ENCODE measurements at regions not wholly inside any gene's neighbourhood (a gene's known extent, or its start where the extent isn't known, plus 50 kb on each side); places are given as distances from the start of the nearest gene placed in this dataset.
"Not testable (repeated sequence)": the region's sequence is repeated elsewhere in the genome, so short reads cannot be mapped to it uniquely, and the experiment has no call there.

- no peaks in the 10 kb centered on the region for H3K4me1 ChIP-seq
- H3K9me3 ChIP-seq, result no peaks in the 10 kb centered on the region
- no peak overlapping the region for H3K4me3 ChIP-seq
- H3K27me3 ChIP-seq, result no peaks in the 10 kb centered on the region
- TF ChIP-seq CTCF (IDR thresholded peaks at IDR 0.05), result no peak
- no peak for DNase-seq
- no peak overlapping the region for H3K27ac ChIP-seq
- no peak for ATAC-seq
- intact Hi-C loops (cut with DNase I), result no loop called here
- no peaks in the 10 kb centered on the region for H3K36me3 ChIP-seq
Observed at GRCh38 chr13:42424182-42424581, 149.8 kb upstream of the TNFSF11 start.

- no peak for TF ChIP-seq CTCF (IDR thresholded peaks at IDR 0.05)
- Histone ChIP-seq H3K4me1 (no peaks in the 10 kb centered on the region), H3K4me3 (no peak overlapping the region), H3K27me3 (no peaks in the 10 kb centered on the region), H3K27ac (no peak overlapping the region), H3K36me3 (no peaks in the 10 kb centered on the region), H3K9me3 (peaks cover 7% of the 10 kb centered on the region)
- ATAC-seq (no peak), DNase-seq (no peak)
- intact Hi-C loops (cut with DNase I), result no loop called here
Observed at GRCh38 chr13:42445354-42445753, 128.6 kb upstream of the TNFSF11 start.

GRCh38 chr13:42446597-42446996, 127.4 kb upstream of the TNFSF11 start:
- H3K27me3 ChIP-seq; H3K36me3 ChIP-seq; H3K27ac ChIP-seq; ATAC-seq; H3K4me3 ChIP-seq; DNase-seq; intact Hi-C loops (cut with DNase I); H3K4me1 ChIP-seq; H3K9me3 ChIP-seq: not testable (repeated sequence)

GRCh38 chr13:42453091-42453645, 120.8 kb upstream of the TNFSF11 start:
- TF ChIP-seq CTCF (IDR thresholded peaks at IDR 0.05), result no peak
- Histone ChIP-seq H3K9me3 (no peaks in the 10 kb centered on the region), H3K36me3 (no peaks in the 10 kb centered on the region), H3K4me1 (no peaks in the 10 kb centered on the region), H3K27me3 (no peaks in the 10 kb centered on the region), H3K27ac (no peak overlapping the region), H3K4me3 (no peak overlapping the region)
- ATAC-seq (no peak), DNase-seq (no peak)
- intact Hi-C loops (cut with DNase I), result no loop called here

GRCh38 chr13:42454749-42455148, 119.2 kb upstream of the TNFSF11 start:
- ATAC-seq (no peak), DNase-seq (no peak)
- no peaks in the 10 kb centered on the region for H3K27me3 ChIP-seq
- no peak overlapping the region for H3K4me3 ChIP-seq
- no peaks in the 10 kb centered on the region for H3K9me3 ChIP-seq
- no peaks in the 10 kb centered on the region for H3K36me3 ChIP-seq
- H3K4me1 ChIP-seq, result no peaks in the 10 kb centered on the region
- H3K27ac ChIP-seq, result no peak overlapping the region
- intact Hi-C loops (cut with DNase I), result no loop called here
- TF ChIP-seq CTCF (IDR thresholded peaks at IDR 0.05), result no peak

- no peaks in the 10 kb centered on the region for H3K36me3 ChIP-seq
- H3K4me3 ChIP-seq, result no peak overlapping the region
- DNase-seq, result no peak
- H3K27me3 ChIP-seq, result no peaks in the 10 kb centered on the region
- TF ChIP-seq CTCF (IDR thresholded peaks at IDR 0.05), result no peak
- no peaks in the 10 kb centered on the region for H3K4me1 ChIP-seq
- intact Hi-C loops (cut with DNase I), result no loop called here
- H3K9me3 ChIP-seq, result no peaks in the 10 kb centered on the region
- no peak for ATAC-seq
- no peak overlapping the region for H3K27ac ChIP-seq
Observed at GRCh38 chr13:42458193-42458592, 115.8 kb upstream of the TNFSF11 start.

Measured in upper lobe of right lung (tissue), 1 donor.